ENCODE measurements at regions not wholly inside any gene's neighbourhood (a gene's known extent, or its start where the extent isn't known, plus 50 kb on each side); places are given as distances from the start of the nearest gene placed in this dataset.

DNA sequence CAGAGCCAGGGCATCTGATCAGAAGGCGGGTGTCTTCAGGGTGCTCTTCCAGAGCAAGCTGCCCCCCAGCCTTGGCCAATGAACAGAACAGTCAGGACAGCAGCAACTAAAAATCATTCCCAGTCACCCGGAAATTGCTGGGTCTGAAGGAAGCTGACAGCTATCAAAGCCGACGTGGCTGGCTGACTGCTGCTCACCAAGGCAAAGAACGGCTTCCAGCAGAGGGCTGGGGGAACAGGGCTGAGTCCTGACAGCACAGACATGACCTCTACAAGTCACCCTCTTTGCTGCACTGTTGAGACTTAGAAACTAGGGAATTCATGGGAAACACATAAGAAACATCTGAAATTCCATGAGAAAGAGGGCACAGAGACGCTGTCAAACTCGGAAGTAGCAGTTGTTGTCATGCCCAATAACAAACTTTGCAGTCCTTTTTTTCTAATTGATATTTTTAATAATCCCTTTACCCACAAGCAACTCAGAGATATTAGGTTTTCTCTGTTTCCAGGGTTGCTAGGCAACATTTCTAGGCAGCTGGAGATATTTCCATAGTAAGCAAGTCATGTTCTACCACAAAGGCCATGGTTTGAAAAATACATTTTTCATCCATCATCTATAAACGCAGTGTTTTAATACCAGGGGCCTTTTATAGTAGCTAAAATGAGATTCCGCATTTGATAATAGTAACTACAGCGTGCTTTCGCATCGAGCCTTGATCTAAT is 365.2 kb downstream of the SEC23A start:
- Histone ChIP-seq H2BK120ac (ENCODE audit: low read depth, low read length) (no peak overlapping the region), H3K79me1 (ENCODE audit: low read depth in 1 of 2, low read length in 2 of 2) (no peaks in the 10 kb centered on the region), H2AFZ (replicated peaks; ENCODE audit: low read length, poor library complexity) (no peak overlapping the region), H3K14ac (replicated peaks; ENCODE audit: low read depth, low read length) (no peak overlapping the region), H3K18ac (ENCODE audit: low read depth, low read length) (no peak overlapping the region), H2BK5ac (ENCODE audit: low read depth, low read length, poor library complexity, severe bottlenecking) (no peak overlapping the region), H3K9ac (ENCODE audit: low read depth, low read length) (no peak overlapping the region), H2BK20ac (ENCODE audit: low read depth, low read length) (no peak overlapping the region), H3K23ac (ENCODE audit: low read depth, low read length) (no peak overlapping the region), H3K4ac (ENCODE audit: low read depth, low read length) (no peak overlapping the region), H4K5ac (ENCODE audit: low read depth, low read length) (no peak overlapping the region), H2AK5ac (ENCODE audit: low read depth, low read length) (no peak overlapping the region), H2AK9ac (replicated peaks; ENCODE audit: low read depth, low read length, poor library complexity) (no peak overlapping the region), H3K4me2 (ENCODE audit: low read depth, low read length) (no peak overlapping the region), H4K91ac (ENCODE audit: insufficient read depth, low read depth, low read length) (no peak overlapping the region), H4K20me1 (ENCODE audit: insufficient read depth, low read length) (no peaks in the 10 kb centered on the region), H2BK15ac (ENCODE audit: low read depth, low read length) (no peak overlapping the region), H3K9me1 (ENCODE audit: insufficient read depth, low read length) (no peaks in the 10 kb centered on the region), H4K8ac (ENCODE audit: low read depth in 2 of 2, low read length in 2 of 2) (no peak overlapping the region), H3K36me3 (ENCODE audit: control insufficient read depth, insufficient read depth, low read length) (no peaks in the 10 kb centered on the region), H3K27me3 (ENCODE audit: control insufficient read depth, insufficient read depth, low read length) (no peaks in the 10 kb centered on the region), H3K4me3 (ENCODE audit: insufficient read depth, low read depth, low read length) (no peak overlapping the region), H3K9me3 (ENCODE audit: control insufficient read depth, insufficient read depth, low read length) (no peaks in the 10 kb centered on the region), H3K4me1 (ENCODE audit: control insufficient read depth, insufficient read depth, low read length) (no peaks in the 10 kb centered on the region), H3K27ac (ENCODE audit: insufficient read depth, low read length) (no peak overlapping the region), H3K56ac (ENCODE audit: extremely low read depth, insufficient read depth, low read length) (no peak overlapping the region)
- ChIA-PET CTCF (no interaction called here), POLR2A (ENCODE audit: unreplicated experiment) (no interaction called here)
- ATAC-seq (ENCODE audit: low read depth), result no peak
- in situ Hi-C loops (cut with MboI; ENCODE audit: low sequenced_read_pairs) (no loop called here), intact Hi-C loops (cut with micrococcal nuclease) (no loop called here), dilution Hi-C loops (cut with HindIII; ENCODE audit: low sequenced_read_pairs, unreplicated experiment) (no loop called here)
- DNase-seq, result no peak
- TF ChIP-seq, protein P1, sequence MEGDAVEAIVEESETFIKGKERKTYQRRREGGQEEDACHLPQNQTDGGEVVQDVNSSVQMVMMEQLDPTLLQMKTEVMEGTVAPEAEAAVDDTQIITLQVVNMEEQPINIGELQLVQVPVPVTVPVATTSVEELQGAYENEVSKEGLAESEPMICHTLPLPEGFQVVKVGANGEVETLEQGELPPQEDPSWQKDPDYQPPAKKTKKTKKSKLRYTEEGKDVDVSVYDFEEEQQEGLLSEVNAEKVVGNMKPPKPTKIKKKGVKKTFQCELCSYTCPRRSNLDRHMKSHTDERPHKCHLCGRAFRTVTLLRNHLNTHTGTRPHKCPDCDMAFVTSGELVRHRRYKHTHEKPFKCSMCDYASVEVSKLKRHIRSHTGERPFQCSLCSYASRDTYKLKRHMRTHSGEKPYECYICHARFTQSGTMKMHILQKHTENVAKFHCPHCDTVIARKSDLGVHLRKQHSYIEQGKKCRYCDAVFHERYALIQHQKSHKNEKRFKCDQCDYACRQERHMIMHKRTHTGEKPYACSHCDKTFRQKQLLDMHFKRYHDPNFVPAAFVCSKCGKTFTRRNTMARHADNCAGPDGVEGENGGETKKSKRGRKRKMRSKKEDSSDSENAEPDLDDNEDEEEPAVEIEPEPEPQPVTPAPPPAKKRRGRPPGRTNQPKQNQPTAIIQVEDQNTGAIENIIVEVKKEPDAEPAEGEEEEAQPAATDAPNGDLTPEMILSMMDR (conservative IDR thresholded peaks at IDR 0.05; ENCODE audit: low read depth, low read length), result no peak
- TF ChIP-seq CEBPB (IDR thresholded peaks at IDR 0.05; ENCODE audit: low read depth, low read length), result no peak
- TF ChIP-seq BHLHE40 (IDR thresholded peaks at IDR 0.05; ENCODE audit: low read depth, low read length), result no peak
- TF ChIP-seq RCOR1 (IDR thresholded peaks at IDR 0.05; ENCODE audit: insufficient replicate concordance, low read length), result no peak
- TF ChIP-seq MXI1 (IDR thresholded peaks at IDR 0.05; ENCODE audit: borderline replicate concordance, low read depth, low read length), result no peak
- TF ChIP-seq NFE2L2 (IDR thresholded peaks at IDR 0.05; ENCODE audit: low read depth, low read length), result no peak
- TF ChIP-seq, protein P2, sequence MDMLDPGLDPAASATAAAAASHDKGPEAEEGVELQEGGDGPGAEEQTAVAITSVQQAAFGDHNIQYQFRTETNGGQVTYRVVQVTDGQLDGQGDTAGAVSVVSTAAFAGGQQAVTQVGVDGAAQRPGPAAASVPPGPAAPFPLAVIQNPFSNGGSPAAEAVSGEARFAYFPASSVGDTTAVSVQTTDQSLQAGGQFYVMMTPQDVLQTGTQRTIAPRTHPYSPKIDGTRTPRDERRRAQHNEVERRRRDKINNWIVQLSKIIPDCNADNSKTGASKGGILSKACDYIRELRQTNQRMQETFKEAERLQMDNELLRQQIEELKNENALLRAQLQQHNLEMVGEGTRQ (IDR thresholded peaks at IDR 0.05; ENCODE audit: low read depth, low read length), result no peak
- TF ChIP-seq SMC3 (IDR thresholded peaks at IDR 0.05; ENCODE audit: low read depth, low read length), result no peak
- no peak for TF ChIP-seq CHD1 (IDR thresholded peaks at IDR 0.05; ENCODE audit: low read depth, low read length)
- TF ChIP-seq ELK1 (IDR thresholded peaks at IDR 0.05; ENCODE audit: borderline replicate concordance, low read depth, low read length), result no peak
- TF ChIP-seq POLR2A (IDR thresholded peaks at IDR 0.05; ENCODE audit: low read depth, low read length), result no peak
- no peak for TF ChIP-seq MAFK (IDR thresholded peaks at IDR 0.05; ENCODE audit: low read depth, low read length)
- no peak for TF ChIP-seq RFX5 (IDR thresholded peaks at IDR 0.05; ENCODE audit: low read depth, low read length)
- TF ChIP-seq RAD21 (IDR thresholded peaks at IDR 0.05; ENCODE audit: low read length), result no peak
- TF ChIP-seq MAZ (IDR thresholded peaks at IDR 0.05; ENCODE audit: borderline replicate concordance, low read depth, low read length), result no peak
- WGBS, 2 experiments (ENCODE audit: extremely low coverage in 2 of 2, insufficient read length in 1 of 2), result 83% methylated on average over 1 of the region's 12 CpGs; no CpG with 5 or more reads in 1 of the 2 experiments
- BruUV-seq (replicated peaks), result no TSS peak
